Activated CD8-positive, alpha-beta memory T cell treated with anti-CD3 and anti-CD28 coated beads, Interleukin-2, amount 50 U/mL, for 1 hour (primary cell): ENCODE measurements at regions not wholly inside any gene's neighbourhood (a gene's known extent, or its start where the extent isn't known, plus 50 kb on each side); places are given as distances from the start of the nearest gene placed in this dataset.

Source experiments
- DNase-seq: peaks from one replicate; pipeline ENCODE4 v3.0.0-alpha.2; 2020; ENCODE audit errors: extremely low read depth

GRCh38 chr11:36899800-36900199, 301.8 kb upstream of the RAG2 start:
- DNase-seq, result no peak

- no peak for DNase-seq
Measured at GRCh38 chr11:36890841-36891240, 292.8 kb upstream of the RAG2 start.

GRCh38 chr11:36890121-36890679, 292.2 kb upstream of the RAG2 start:
- no peak for DNase-seq

- no peak for DNase-seq
Measured at GRCh38 chr11:36885154-36885553, 287.1 kb upstream of the RAG2 start.

- DNase-seq, result no peak
Measured at GRCh38 chr11:36878737-36879136, 280.7 kb upstream of the RAG2 start.

- no peak for DNase-seq
Measured at GRCh38 chr11:36877149-36877548, 279.1 kb upstream of the RAG2 start.

- DNase-seq, result no peak
Measured at GRCh38 chr11:36876266-36876665, 278.2 kb upstream of the RAG2 start.

GRCh38 chr11:36874291-36874690, 276.3 kb upstream of the RAG2 start:
- DNase-seq, result no peak

GRCh38 chr11:36870361-36870760, 272.3 kb upstream of the RAG2 start:
- no peak for DNase-seq

GRCh38 chr11:36868380-36868779, 270.3 kb upstream of the RAG2 start:
- no peak for DNase-seq

- DNase-seq, result no peak
Measured at GRCh38 chr11:36865846-36866245, 267.8 kb upstream of the RAG2 start.

GRCh38 chr11:36854875-36855274, 256.8 kb upstream of the RAG2 start:
- DNase-seq, result no peak

- DNase-seq, result no peak
Measured at GRCh38 chr11:36848660-36849059, 250.6 kb upstream of the RAG2 start.

GRCh38 chr11:36840378-36840777, 242.3 kb upstream of the RAG2 start:
- DNase-seq, result no peak

- DNase-seq, result no peak
Measured at GRCh38 chr11:36837831-36838437, 239.9 kb upstream of the RAG2 start.

- DNase-seq, result no peak
Measured at GRCh38 chr11:36825251-36825650, 227.2 kb upstream of the RAG2 start.

- DNase-seq, result no peak
Measured at GRCh38 chr11:36824349-36824748, 226.3 kb upstream of the RAG2 start.

- DNase-seq, result no peak
Measured at GRCh38 chr11:36822829-36823228, 224.8 kb upstream of the RAG2 start.

GRCh38 chr11:36818410-36818809, 220.4 kb upstream of the RAG2 start:
- DNase-seq, result no peak

- DNase-seq, result no peak
Measured at GRCh38 chr11:36817336-36817965, 219.4 kb upstream of the RAG2 start.

GRCh38 chr11:36809303-36809702, 211.3 kb upstream of the RAG2 start:
- no peak for DNase-seq

- DNase-seq, result no peak
Measured at GRCh38 chr11:36807871-36808270, 209.8 kb upstream of the RAG2 start.

GRCh38 chr11:36803084-36803483, 205.0 kb upstream of the RAG2 start:
- no peak for DNase-seq
